ENCODE measurements at regions not wholly inside any gene's neighbourhood (a gene's known extent, or its start where the extent isn't known, plus 50 kb on each side); places are given as distances from the start of the nearest gene placed in this dataset.

DNA sequence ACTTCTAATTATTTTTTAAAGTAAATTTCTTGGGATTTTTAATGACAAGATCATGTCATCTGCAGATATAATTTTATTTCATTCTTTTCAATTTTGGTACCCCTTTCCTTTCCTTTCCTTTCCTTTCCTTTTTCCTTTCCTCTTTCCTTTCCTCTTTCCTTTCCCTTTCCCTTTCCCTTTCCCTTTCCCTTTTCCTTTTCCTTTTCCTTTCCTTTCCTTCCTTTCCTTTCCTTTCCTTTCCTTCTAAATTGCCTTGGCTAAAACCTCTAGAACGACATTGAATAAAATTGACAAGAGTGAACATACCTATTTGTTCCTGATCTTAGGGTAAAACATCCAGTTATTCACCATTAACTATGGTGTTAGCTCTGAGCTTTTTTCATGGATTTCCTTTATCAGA, 334.1 kb downstream of the NDFIP2 start:
- no peaks in the 10 kb centered on the region for H3K36me3 Mint-ChIP-seq (ENCODE audit: low read depth)
- no peak overlapping the region for H3K27ac ChIP-seq (ENCODE audit: low read depth in 1 of 2, low read length in 2 of 2)
- no peak overlapping the region for H3K27ac Mint-ChIP-seq
- POLR2A ChIA-PET = no interaction called here
- H3K9me3 ChIP-seq (ENCODE audit: control insufficient read depth in 1 of 2, insufficient read depth in 1 of 2, low read length in 2 of 2) = no peaks in the 10 kb centered on the region
- CTCF ChIA-PET = no interaction called here
- H3K27me3 Mint-ChIP-seq = no peaks in the 10 kb centered on the region
- no peaks in the 10 kb centered on the region for H3K4me1 ChIP-seq (ENCODE audit: insufficient read depth, low read length)
- H3K27me3 ChIP-seq (ENCODE audit: control insufficient read depth in 1 of 2, insufficient read depth in 2 of 2, low read length in 2 of 2) = no peaks in the 10 kb centered on the region
- DNase-seq (no peak), ATAC-seq (ENCODE audit: poor library complexity) (no peak)
- no peak overlapping the region for H3K4me3 Mint-ChIP-seq
- H3K36me3 ChIP-seq (ENCODE audit: insufficient read depth, low read length) = no peaks in the 10 kb centered on the region
- no peaks in the 10 kb centered on the region for H3K4me1 Mint-ChIP-seq (ENCODE audit: low read depth)
- TF ChIP-seq CTCF (IDR thresholded peaks at IDR 0.05) = no peak
- H3K9me3 Mint-ChIP-seq = no peaks in the 10 kb centered on the region
- no peak overlapping the region for H3K4me3 ChIP-seq (ENCODE audit: low read length)
- intact Hi-C loops (cut with DNase I, micrococcal nuclease) = no loop called here

- DNase-seq = no peak
- H3K36me3 ChIP-seq (ENCODE audit: insufficient read depth, low read length) = no peaks in the 10 kb centered on the region
- no peaks in the 10 kb centered on the region for H3K27me3 ChIP-seq (ENCODE audit: control insufficient read depth in 1 of 2, insufficient read depth in 2 of 2, low read length in 2 of 2)
- H3K9me3 Mint-ChIP-seq = no peaks in the 10 kb centered on the region
- no peak overlapping the region for H3K27ac ChIP-seq (ENCODE audit: low read depth in 1 of 2, low read length in 2 of 2)
- H3K36me3 Mint-ChIP-seq (ENCODE audit: low read depth) = no peaks in the 10 kb centered on the region
- no peaks in the 10 kb centered on the region for H3K27me3 Mint-ChIP-seq
- TF ChIP-seq CTCF (IDR thresholded peaks at IDR 0.05) = no peak
- no peak overlapping the region for H3K4me3 Mint-ChIP-seq
- CTCF ChIA-PET = interaction anchor here (0.7 kb wide), 1 partner anchor 92 kb away, joined by 3 read pairs; no protein-coding TSS in a partner anchor
- no peak overlapping the region for H3K27ac Mint-ChIP-seq
- H3K4me1 Mint-ChIP-seq (ENCODE audit: low read depth) = no peaks in the 10 kb centered on the region
- intact Hi-C loops (cut with DNase I, micrococcal nuclease) = no loop called here
- H3K9me3 ChIP-seq (ENCODE audit: control insufficient read depth in 1 of 2, insufficient read depth in 1 of 2, low read length in 2 of 2) = peaks cover 0 to 12% of the 10 kb centered on the region in 2 experiments
- POLR2A ChIA-PET = no interaction called here
- no peak overlapping the region for H3K4me3 ChIP-seq (ENCODE audit: low read length)
- no peak for ATAC-seq (ENCODE audit: poor library complexity)
- H3K4me1 ChIP-seq (ENCODE audit: insufficient read depth, low read length) = no peaks in the 10 kb centered on the region
Measured at GRCh38 chr13:79812070-79812850, 331.3 kb downstream of the NDFIP2 start.

- CTCF ChIA-PET = no interaction called here
- no peak overlapping the region for H3K4me3 ChIP-seq (ENCODE audit: low read length)
- intact Hi-C loops (cut with DNase I, micrococcal nuclease) = no loop called here
- no peaks in the 10 kb centered on the region for H3K36me3 ChIP-seq (ENCODE audit: insufficient read depth, low read length)
- POLR2A ChIA-PET = no interaction called here
- H3K27ac ChIP-seq (ENCODE audit: low read depth in 1 of 2, low read length in 2 of 2) = no peak overlapping the region
- H3K4me1 ChIP-seq (ENCODE audit: insufficient read depth, low read length) = no peaks in the 10 kb centered on the region
- DNase-seq = no peak
- H3K36me3 Mint-ChIP-seq (ENCODE audit: low read depth) = no peaks in the 10 kb centered on the region
- no peak for ATAC-seq (ENCODE audit: poor library complexity)
- H3K27me3 ChIP-seq (ENCODE audit: control insufficient read depth in 1 of 2, insufficient read depth in 2 of 2, low read length in 2 of 2) = no peaks in the 10 kb centered on the region
- H3K27me3 Mint-ChIP-seq = no peaks in the 10 kb centered on the region
- H3K4me3 Mint-ChIP-seq = no peak overlapping the region
- TF ChIP-seq CTCF (IDR thresholded peaks at IDR 0.05) = no peak
- H3K9me3 ChIP-seq (ENCODE audit: control insufficient read depth in 1 of 2, insufficient read depth in 1 of 2, low read length in 2 of 2) = peaks cover 0 to 18% of the 10 kb centered on the region in 2 experiments
- no peaks in the 10 kb centered on the region for H3K4me1 Mint-ChIP-seq (ENCODE audit: low read depth)
- no peak overlapping the region for H3K27ac Mint-ChIP-seq
- H3K9me3 Mint-ChIP-seq = no peaks in the 10 kb centered on the region
Measured at GRCh38 chr13:79811170-79811569, 330.2 kb downstream of the NDFIP2 start.

Measured in CD4-positive, alpha-beta T cell (primary cell).